HepG2 (cell line): ENCODE measurements at regions not wholly inside any gene's neighbourhood (a gene's known extent, or its start where the extent isn't known, plus 50 kb on each side); places are given as distances from the start of the nearest gene placed in this dataset.

Source experiments
- ATAC-seq: fragments of 200-7000 bp; cut with Tn5 transposase; 3 replicates; pipeline ENCODE4 v1.9.1; 2020; ENCODE audit warnings: mild to moderate bottlenecking, moderate library complexity
- BruUV-seq: library from RNA; stranded (reverse); fragments of 400-500 nt; replicated peaks from 2 replicates; lab custom pipeline; 2021; lab: Mats Ljungman, UMichigan
- CTCF ChIA-PET: fragments of 300-600 bp; formaldehyde crosslinking; extraction: SDS; loops from one replicate; lab custom pipeline; 2021; ENCODE audit warnings: low total read pairs, inconsistent platforms, low intra/inter-chr PET ratio; lab: Yijun Ruan, JAX
- POLR2A ChIA-PET: fragments of 350-600 bp; sonication (Branson Sonifier 250); formaldehyde crosslinking; loops from one replicate; lab custom pipeline; 2020; ENCODE audit warnings: antibody characterized with exemption, inconsistent platforms; lab: Yijun Ruan, JAX
- DNase-seq: peaks from one replicate; pipeline ENCODE4 v3.0.0-alpha.2; 2015; ENCODE audit warnings: low spot score
- FAIRE-seq: peaks from 3 replicates; lab custom pipeline; 2011; peaks lifted over from hg19 to GRCh38; lab: Jason Lieb, UNC
- H2AFZ ChIP-seq: one replicate; pipeline ENCODE4 v1.6.1; 2011; ENCODE audit warnings: low read length, inconsistent platforms
- H3K27ac ChIP-seq: fragments of 300-600 bp; 3 replicates; pipeline ENCODE4 v1.8.0; 2011; ENCODE audit warnings: mixed run types, mild to moderate bottlenecking, mixed read lengths, low read length, inconsistent platforms; ENCODE audit not compliant: insufficient read depth; ENCODE audit errors: extremely low read length
- H3K27me3 ChIP-seq, 2 experiments: fragments of 200-600 bp in 1 of 2; 2 replicates in 1 of 2; 3 replicates in 1 of 2; pipeline versions ENCODE4 v1.6.0 to v1.8.0; 2011; ENCODE audit warnings: low read length in 2 of 2, mild to moderate bottlenecking in 2 of 2, moderate library complexity in 2 of 2, inconsistent platforms in 1 of 2; ENCODE audit not compliant: insufficient read depth in 2 of 2, control insufficient read depth in 1 of 2
- H3K36me3 ChIP-seq, 2 experiments: fragments of 200-600 bp in 1 of 2; replicated peaks in 1 of 2; 2 replicates in 1 of 2; 3 replicates in 1 of 2; pipeline versions ENCODE4 v1.5.1 to v1.8.0; 2011; ENCODE audit warnings: low read length in 2 of 2, inconsistent platforms in 1 of 2; ENCODE audit not compliant: insufficient read depth in 2 of 2, control insufficient read depth in 1 of 2
- H3K4me1 ChIP-seq: 2 replicates; pipeline ENCODE4 v1.5.1; 2012; ENCODE audit warnings: low read length, inconsistent platforms; ENCODE audit not compliant: insufficient read depth
- H3K4me2 ChIP-seq: 2 replicates; pipeline ENCODE4 v1.6.0; 2011; ENCODE audit warnings: low read depth, low read length, inconsistent platforms
- H3K4me3 ChIP-seq, 3 experiments: fragments of 200-600 bp in 1 of 3; sonication (generic), shearing (Covaris generic) in 1 of 3; replicated peaks in 1 of 3; 2 replicates each; pipeline ENCODE4 v1.5.1; 2011 to 2016; ENCODE audit warnings: low read length in 3 of 3, inconsistent platforms in 2 of 3, low read depth in 2 of 3, mild to moderate bottlenecking in 2 of 3, control low read depth in 1 of 3, mixed read lengths in 1 of 3; ENCODE audit not compliant: insufficient read depth in 1 of 3
- H3K79me2 ChIP-seq: one replicate; pipeline ENCODE4 v1.6.1; 2011; ENCODE audit warnings: low read length, inconsistent platforms; ENCODE audit not compliant: insufficient read depth
- H3K9ac ChIP-seq: 2 replicates; pipeline ENCODE4 v1.6.0; 2011; ENCODE audit warnings: mild to moderate bottlenecking, low read depth, low read length, inconsistent platforms; ENCODE audit not compliant: insufficient read depth
- H3K9me3 ChIP-seq: 2 replicates; pipeline ENCODE4 v1.5.1; 2012; ENCODE audit warnings: mild to moderate bottlenecking, low read length
- H4K20me1 ChIP-seq: 2 replicates; pipeline ENCODE4 v1.6.0; 2011; ENCODE audit warnings: inconsistent platforms, mild to moderate bottlenecking, low read length, moderate library complexity; ENCODE audit not compliant: insufficient read depth
- FOSL2 ChIP-seq: sonication (generic); formaldehyde crosslinking; IDR thresholded peaks from 2 replicates; pipeline ENCODE4 v1.4.0; 2020; ENCODE audit warnings: missing genetic modification reagents
- KIAA2018 ChIP-seq: sonication (generic); formaldehyde crosslinking; IDR thresholded peaks from 2 replicates; pipeline ENCODE4 v1.5.0; 2020; ENCODE audit warnings: mild to moderate bottlenecking, missing genetic modification reagents, borderline replicate concordance
- MBNL3 ChIP-seq: fragments of 250-450 bp; sonication (Bioruptor Pico); conservative IDR thresholded peaks from 2 replicates; pipeline ENCODE4 v1.8.0; 2022; ENCODE audit warnings: mild to moderate bottlenecking, inconsistent platforms
- RBFOX2 ChIP-seq: fragments of 200-400 bp; formaldehyde crosslinking; IDR thresholded peaks from 2 replicates; pipeline ENCODE4 v1.6.1; 2017; ENCODE audit warnings: low read depth, mild to moderate bottlenecking, low read length
- SALL1 ChIP-seq: sonication (generic); formaldehyde crosslinking; IDR thresholded peaks from 2 replicates; pipeline ENCODE4 v1.8.0; 2022; ENCODE audit warnings: mild to moderate bottlenecking, missing genetic modification reagents
- SETDB1 ChIP-seq: sonication (generic); formaldehyde crosslinking; IDR thresholded peaks from 2 replicates; pipeline ENCODE4 v1.5.1; 2020; ENCODE audit warnings: missing genetic modification reagents, mild to moderate bottlenecking, borderline replicate concordance
- TARDBP ChIP-seq: sonication (generic); formaldehyde crosslinking; IDR thresholded peaks from 2 replicates; pipeline ENCODE4 v1.8.0; 2022; ENCODE audit warnings: mild to moderate bottlenecking, missing genetic modification reagents
- ZNF432 ChIP-seq: sonication (generic); formaldehyde crosslinking; IDR thresholded peaks from 2 replicates; pipeline ENCODE4 v1.5.0; 2020; ENCODE audit warnings: missing genetic modification reagents, mild to moderate bottlenecking, borderline replicate concordance
- ZNF549 ChIP-seq: sonication (generic); formaldehyde crosslinking; IDR thresholded peaks from 2 replicates; pipeline ENCODE4 v1.5.0; 2020; ENCODE audit warnings: missing genetic modification reagents
- ZNF563 ChIP-seq: sonication (generic); formaldehyde crosslinking; IDR thresholded peaks from 2 replicates; pipeline ENCODE4 v1.8.0; 2022; ENCODE audit warnings: mild to moderate bottlenecking, moderate library complexity, missing genetic modification reagents
- ZNF720 ChIP-seq: sonication (generic); formaldehyde crosslinking; IDR thresholded peaks from 2 replicates; pipeline ENCODE4 v1.4.0; 2020; ENCODE audit warnings: missing genetic modification reagents
- ZNF782 ChIP-seq: sonication (generic); formaldehyde crosslinking; IDR thresholded peaks from 2 replicates; pipeline ENCODE4 v1.4.0; 2020; ENCODE audit warnings: missing genetic modification reagents, mild to moderate bottlenecking, borderline replicate concordance
- WGBS: methylation state at CpG from one replicate; pipeline ENCODE4 v1.1.6; 2017; ENCODE audit warnings: low lambda C conversion rate; 5-methylcytosine and 5-hydroxymethylcytosine counted together
- in situ Hi-C: cut with HindIII; loops from 2 replicates; pipeline ENCODE4 v1.10.0; 2017; ENCODE audit warnings: low pct_unique_long_range_greater_than_20kb; ENCODE audit not compliant: extremely low pct_ligation_motif_present
- intact Hi-C: fragments of 100-400 bp; cut with micrococcal nuclease; formaldehyde crosslinking; loops from one replicate; pipeline ENCODE4 v1.10.0; 2022; ENCODE audit not compliant: unreplicated experiment

GRCh38 chr12:81015510-81015909 lies 62.4 kb upstream of the ACSS3 start:
- Histone ChIP-seq H4K20me1 (no peaks in the 10 kb centered on the region), H3K27me3 (no peaks in the 10 kb centered on the region), H3K79me2 (no peaks in the 10 kb centered on the region), H3K27ac (no peak overlapping the region), H3K4me2 (no peak overlapping the region; the same call in 1 of the 2 replicates), H2AFZ (peak overlapping the region; percentile 15), H3K9ac (no peak overlapping the region), H3K9me3 (no peaks in the 10 kb centered on the region), H3K4me3 (no peak overlapping the region), H3K36me3 (no peaks in the 10 kb centered on the region), H3K4me1 (no peaks in the 10 kb centered on the region)
- no peak for FAIRE-seq
- ChIA-PET CTCF (no interaction called here), POLR2A (no interaction called here)
- BruUV-seq: no TSS peak
- peak; percentile 62; the same call in 2 of the 3 replicates for ATAC-seq
- TF ChIP-seq SETDB1 (CRISPR knock-in tag) (no peak), FOSL2 (peak; percentile 52), ZNF720 (CRISPR knock-in tag) (no peak)
- 38% methylated on average over 6 of the region's 6 CpGs for WGBS
- DNase-seq: peak; percentile 6
- intact Hi-C loops (loop anchor here (5.0 kb wide), 1 partner anchor 62 kb away; the partner anchor contains the start of gene ACSS3), in situ Hi-C loops (no loop called here)

GRCh38 chr12:81010641-81011040 lies 67.2 kb upstream of the ACSS3 start:
- CTCF ChIA-PET: no interaction called here
- no peaks in the 10 kb centered on the region for H3K27me3 ChIP-seq
- no peak overlapping the region for H3K9ac ChIP-seq
- DNase-seq (no peak), ATAC-seq (no peak), FAIRE-seq (no peak)
- 0% methylated on average over 1 of the region's 1 CpG for WGBS
- no peak overlapping the region for H3K27ac ChIP-seq
- intact Hi-C loops: no loop called here
- POLR2A ChIA-PET: no interaction called here
- H3K79me2 ChIP-seq: no peaks in the 10 kb centered on the region
- H3K4me3 ChIP-seq: no peak overlapping the region
- no TSS peak for BruUV-seq
- H2AFZ ChIP-seq: no peak overlapping the region
- no peaks in the 10 kb centered on the region for H4K20me1 ChIP-seq
- no peaks in the 10 kb centered on the region for H3K9me3 ChIP-seq
- H3K36me3 ChIP-seq: no peaks in the 10 kb centered on the region
- no peaks in the 10 kb centered on the region for H3K4me1 ChIP-seq
- in situ Hi-C loops: no loop called here
- H3K4me2 ChIP-seq: no peak overlapping the region
- TF ChIP-seq ZNF782: no peak
- TF ChIP-seq RBFOX2: no peak
- TF ChIP-seq SALL1 (CRISPR knock-in tag): no peak
- TF ChIP-seq KIAA2018 (CRISPR knock-in tag): no peak
- no peak for TF ChIP-seq TARDBP (CRISPR knock-in tag)
- TF ChIP-seq ZNF549 (CRISPR knock-in tag): no peak
- TF ChIP-seq ZNF432: no peak
- no peak for TF ChIP-seq ZNF563
- no peak for TF ChIP-seq MBNL3 (CRISPR knock-in tag)
